SK-N-SH (cell line): ENCODE measurements at regions not wholly inside any gene's neighbourhood (a gene's known extent, or its start where the extent isn't known, plus 50 kb on each side); places are given as distances from the start of the nearest gene placed in this dataset.

ENCODE experiments used
- CTCF ChIP-seq: fragments of 200-600 bp; sonication (generic); IDR thresholded peaks from 2 replicates; pipeline ENCODE4 v1.6.1; 2017; ENCODE audit warnings: antibody characterized with exemption, mild to moderate bottlenecking, moderate library complexity
- ELF1 ChIP-seq: IDR thresholded peaks from 2 replicates; pipeline ENCODE4 v1.4.0; 2012
- IRF3 ChIP-seq: fragments of 150-350 bp; IDR thresholded peaks from 2 replicates; pipeline ENCODE4 v1.6.1; 2016; ENCODE audit warnings: mild to moderate bottlenecking, low read depth, low read length
- RAD21 ChIP-seq: IDR thresholded peaks from 2 replicates; pipeline ENCODE4 v1.6.1; 2012; ENCODE audit warnings: mild to moderate bottlenecking, low read length
- RXRA ChIP-seq: IDR thresholded peaks from 2 replicates; pipeline ENCODE4 v1.4.0; 2012; ENCODE audit warnings: low read depth, mild to moderate bottlenecking, borderline replicate concordance
- TAF1 ChIP-seq: IDR thresholded peaks from 2 replicates; pipeline ENCODE4 v1.6.1; 2012; ENCODE audit warnings: low read depth, mild to moderate bottlenecking, low read length, moderate library complexity, borderline replicate concordance
- USF2 ChIP-seq: fragments of 150-350 bp; IDR thresholded peaks from 2 replicates; pipeline ENCODE4 v1.6.1; 2017; ENCODE audit warnings: antibody characterized with exemption, low read length, low read depth, borderline replicate concordance

- TF ChIP-seq RAD21: no peak
- no peak for TF ChIP-seq RXRA
- TF ChIP-seq USF2: no peak
- no peak for TF ChIP-seq CTCF
- TF ChIP-seq ELF1: no peak
- no peak for TF ChIP-seq TAF1
- no peak for TF ChIP-seq IRF3
Measured at GRCh38 chr2:83081826-83082690, 1377.0 kb downstream of the SUCLG1 start.
